ENCODE measurements at regions not wholly inside any gene's neighbourhood (a gene's known extent, or its start where the extent isn't known, plus 50 kb on each side); places are given as distances from the start of the nearest gene placed in this dataset.

GRCh38 chr15:25189551-25189950 lies 234.8 kb downstream of the SNRPN start (continued):
- TF ChIP-seq, protein P1, sequence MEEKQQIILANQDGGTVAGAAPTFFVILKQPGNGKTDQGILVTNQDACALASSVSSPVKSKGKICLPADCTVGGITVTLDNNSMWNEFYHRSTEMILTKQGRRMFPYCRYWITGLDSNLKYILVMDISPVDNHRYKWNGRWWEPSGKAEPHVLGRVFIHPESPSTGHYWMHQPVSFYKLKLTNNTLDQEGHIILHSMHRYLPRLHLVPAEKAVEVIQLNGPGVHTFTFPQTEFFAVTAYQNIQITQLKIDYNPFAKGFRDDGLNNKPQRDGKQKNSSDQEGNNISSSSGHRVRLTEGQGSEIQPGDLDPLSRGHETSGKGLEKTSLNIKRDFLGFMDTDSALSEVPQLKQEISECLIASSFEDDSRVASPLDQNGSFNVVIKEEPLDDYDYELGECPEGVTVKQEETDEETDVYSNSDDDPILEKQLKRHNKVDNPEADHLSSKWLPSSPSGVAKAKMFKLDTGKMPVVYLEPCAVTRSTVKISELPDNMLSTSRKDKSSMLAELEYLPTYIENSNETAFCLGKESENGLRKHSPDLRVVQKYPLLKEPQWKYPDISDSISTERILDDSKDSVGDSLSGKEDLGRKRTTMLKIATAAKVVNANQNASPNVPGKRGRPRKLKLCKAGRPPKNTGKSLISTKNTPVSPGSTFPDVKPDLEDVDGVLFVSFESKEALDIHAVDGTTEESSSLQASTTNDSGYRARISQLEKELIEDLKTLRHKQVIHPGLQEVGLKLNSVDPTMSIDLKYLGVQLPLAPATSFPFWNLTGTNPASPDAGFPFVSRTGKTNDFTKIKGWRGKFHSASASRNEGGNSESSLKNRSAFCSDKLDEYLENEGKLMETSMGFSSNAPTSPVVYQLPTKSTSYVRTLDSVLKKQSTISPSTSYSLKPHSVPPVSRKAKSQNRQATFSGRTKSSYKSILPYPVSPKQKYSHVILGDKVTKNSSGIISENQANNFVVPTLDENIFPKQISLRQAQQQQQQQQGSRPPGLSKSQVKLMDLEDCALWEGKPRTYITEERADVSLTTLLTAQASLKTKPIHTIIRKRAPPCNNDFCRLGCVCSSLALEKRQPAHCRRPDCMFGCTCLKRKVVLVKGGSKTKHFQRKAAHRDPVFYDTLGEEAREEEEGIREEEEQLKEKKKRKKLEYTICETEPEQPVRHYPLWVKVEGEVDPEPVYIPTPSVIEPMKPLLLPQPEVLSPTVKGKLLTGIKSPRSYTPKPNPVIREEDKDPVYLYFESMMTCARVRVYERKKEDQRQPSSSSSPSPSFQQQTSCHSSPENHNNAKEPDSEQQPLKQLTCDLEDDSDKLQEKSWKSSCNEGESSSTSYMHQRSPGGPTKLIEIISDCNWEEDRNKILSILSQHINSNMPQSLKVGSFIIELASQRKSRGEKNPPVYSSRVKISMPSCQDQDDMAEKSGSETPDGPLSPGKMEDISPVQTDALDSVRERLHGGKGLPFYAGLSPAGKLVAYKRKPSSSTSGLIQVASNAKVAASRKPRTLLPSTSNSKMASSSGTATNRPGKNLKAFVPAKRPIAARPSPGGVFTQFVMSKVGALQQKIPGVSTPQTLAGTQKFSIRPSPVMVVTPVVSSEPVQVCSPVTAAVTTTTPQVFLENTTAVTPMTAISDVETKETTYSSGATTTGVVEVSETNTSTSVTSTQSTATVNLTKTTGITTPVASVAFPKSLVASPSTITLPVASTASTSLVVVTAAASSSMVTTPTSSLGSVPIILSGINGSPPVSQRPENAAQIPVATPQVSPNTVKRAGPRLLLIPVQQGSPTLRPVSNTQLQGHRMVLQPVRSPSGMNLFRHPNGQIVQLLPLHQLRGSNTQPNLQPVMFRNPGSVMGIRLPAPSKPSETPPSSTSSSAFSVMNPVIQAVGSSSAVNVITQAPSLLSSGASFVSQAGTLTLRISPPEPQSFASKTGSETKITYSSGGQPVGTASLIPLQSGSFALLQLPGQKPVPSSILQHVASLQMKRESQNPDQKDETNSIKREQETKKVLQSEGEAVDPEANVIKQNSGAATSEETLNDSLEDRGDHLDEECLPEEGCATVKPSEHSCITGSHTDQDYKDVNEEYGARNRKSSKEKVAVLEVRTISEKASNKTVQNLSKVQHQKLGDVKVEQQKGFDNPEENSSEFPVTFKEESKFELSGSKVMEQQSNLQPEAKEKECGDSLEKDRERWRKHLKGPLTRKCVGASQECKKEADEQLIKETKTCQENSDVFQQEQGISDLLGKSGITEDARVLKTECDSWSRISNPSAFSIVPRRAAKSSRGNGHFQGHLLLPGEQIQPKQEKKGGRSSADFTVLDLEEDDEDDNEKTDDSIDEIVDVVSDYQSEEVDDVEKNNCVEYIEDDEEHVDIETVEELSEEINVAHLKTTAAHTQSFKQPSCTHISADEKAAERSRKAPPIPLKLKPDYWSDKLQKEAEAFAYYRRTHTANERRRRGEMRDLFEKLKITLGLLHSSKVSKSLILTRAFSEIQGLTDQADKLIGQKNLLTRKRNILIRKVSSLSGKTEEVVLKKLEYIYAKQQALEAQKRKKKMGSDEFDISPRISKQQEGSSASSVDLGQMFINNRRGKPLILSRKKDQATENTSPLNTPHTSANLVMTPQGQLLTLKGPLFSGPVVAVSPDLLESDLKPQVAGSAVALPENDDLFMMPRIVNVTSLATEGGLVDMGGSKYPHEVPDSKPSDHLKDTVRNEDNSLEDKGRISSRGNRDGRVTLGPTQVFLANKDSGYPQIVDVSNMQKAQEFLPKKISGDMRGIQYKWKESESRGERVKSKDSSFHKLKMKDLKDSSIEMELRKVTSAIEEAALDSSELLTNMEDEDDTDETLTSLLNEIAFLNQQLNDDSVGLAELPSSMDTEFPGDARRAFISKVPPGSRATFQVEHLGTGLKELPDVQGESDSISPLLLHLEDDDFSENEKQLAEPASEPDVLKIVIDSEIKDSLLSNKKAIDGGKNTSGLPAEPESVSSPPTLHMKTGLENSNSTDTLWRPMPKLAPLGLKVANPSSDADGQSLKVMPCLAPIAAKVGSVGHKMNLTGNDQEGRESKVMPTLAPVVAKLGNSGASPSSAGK (IDR thresholded peaks at IDR 0.05) = no peak
- TF ChIP-seq CHD4 (IDR thresholded peaks at IDR 0.05; ENCODE audit: insufficient read depth, insufficient replicate concordance, low read depth, low read length, poor library complexity, severe bottlenecking) = no peak
- TF ChIP-seq ZNF717 (CRISPR knock-in tag; IDR thresholded peaks at IDR 0.05) = no peak
- no peak for TF ChIP-seq RBM14 (IDR thresholded peaks at IDR 0.05; ENCODE audit: borderline replicate concordance, insufficient read depth, low read depth, low read length)
- TF ChIP-seq ZNF165 (CRISPR knock-in tag; IDR thresholded peaks at IDR 0.05; ENCODE audit: borderline replicate concordance) = no peak
- TF ChIP-seq, protein P2, sequence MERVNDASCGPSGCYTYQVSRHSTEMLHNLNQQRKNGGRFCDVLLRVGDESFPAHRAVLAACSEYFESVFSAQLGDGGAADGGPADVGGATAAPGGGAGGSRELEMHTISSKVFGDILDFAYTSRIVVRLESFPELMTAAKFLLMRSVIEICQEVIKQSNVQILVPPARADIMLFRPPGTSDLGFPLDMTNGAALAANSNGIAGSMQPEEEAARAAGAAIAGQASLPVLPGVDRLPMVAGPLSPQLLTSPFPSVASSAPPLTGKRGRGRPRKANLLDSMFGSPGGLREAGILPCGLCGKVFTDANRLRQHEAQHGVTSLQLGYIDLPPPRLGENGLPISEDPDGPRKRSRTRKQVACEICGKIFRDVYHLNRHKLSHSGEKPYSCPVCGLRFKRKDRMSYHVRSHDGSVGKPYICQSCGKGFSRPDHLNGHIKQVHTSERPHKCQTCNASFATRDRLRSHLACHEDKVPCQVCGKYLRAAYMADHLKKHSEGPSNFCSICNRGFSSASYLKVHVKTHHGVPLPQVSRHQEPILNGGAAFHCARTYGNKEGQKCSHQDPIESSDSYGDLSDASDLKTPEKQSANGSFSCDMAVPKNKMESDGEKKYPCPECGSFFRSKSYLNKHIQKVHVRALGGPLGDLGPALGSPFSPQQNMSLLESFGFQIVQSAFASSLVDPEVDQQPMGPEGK (CRISPR knock-in tag; IDR thresholded peaks at IDR 0.05; ENCODE audit: borderline replicate concordance) = no peak
- TF ChIP-seq NCOA4 (IDR thresholded peaks at IDR 0.05; ENCODE audit: partially characterized antibody) = no peak
- no peak for TF ChIP-seq ZNF830 (CRISPR knock-in tag; IDR thresholded peaks at IDR 0.05)
- no peak for TF ChIP-seq ZNF277 (CRISPR knock-in tag; IDR thresholded peaks at IDR 0.05; ENCODE audit: borderline replicate concordance)
- TF ChIP-seq, protein P3, sequence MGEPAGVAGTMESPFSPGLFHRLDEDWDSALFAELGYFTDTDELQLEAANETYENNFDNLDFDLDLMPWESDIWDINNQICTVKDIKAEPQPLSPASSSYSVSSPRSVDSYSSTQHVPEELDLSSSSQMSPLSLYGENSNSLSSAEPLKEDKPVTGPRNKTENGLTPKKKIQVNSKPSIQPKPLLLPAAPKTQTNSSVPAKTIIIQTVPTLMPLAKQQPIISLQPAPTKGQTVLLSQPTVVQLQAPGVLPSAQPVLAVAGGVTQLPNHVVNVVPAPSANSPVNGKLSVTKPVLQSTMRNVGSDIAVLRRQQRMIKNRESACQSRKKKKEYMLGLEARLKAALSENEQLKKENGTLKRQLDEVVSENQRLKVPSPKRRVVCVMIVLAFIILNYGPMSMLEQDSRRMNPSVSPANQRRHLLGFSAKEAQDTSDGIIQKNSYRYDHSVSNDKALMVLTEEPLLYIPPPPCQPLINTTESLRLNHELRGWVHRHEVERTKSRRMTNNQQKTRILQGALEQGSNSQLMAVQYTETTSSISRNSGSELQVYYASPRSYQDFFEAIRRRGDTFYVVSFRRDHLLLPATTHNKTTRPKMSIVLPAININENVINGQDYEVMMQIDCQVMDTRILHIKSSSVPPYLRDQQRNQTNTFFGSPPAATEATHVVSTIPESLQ (CRISPR knock-in tag; IDR thresholded peaks at IDR 0.05) = no peak
